ENCODE measurements at regions not wholly inside any gene's neighbourhood (a gene's known extent, or its start where the extent isn't known, plus 50 kb on each side); places are given as distances from the start of the nearest gene placed in this dataset.

DNA sequence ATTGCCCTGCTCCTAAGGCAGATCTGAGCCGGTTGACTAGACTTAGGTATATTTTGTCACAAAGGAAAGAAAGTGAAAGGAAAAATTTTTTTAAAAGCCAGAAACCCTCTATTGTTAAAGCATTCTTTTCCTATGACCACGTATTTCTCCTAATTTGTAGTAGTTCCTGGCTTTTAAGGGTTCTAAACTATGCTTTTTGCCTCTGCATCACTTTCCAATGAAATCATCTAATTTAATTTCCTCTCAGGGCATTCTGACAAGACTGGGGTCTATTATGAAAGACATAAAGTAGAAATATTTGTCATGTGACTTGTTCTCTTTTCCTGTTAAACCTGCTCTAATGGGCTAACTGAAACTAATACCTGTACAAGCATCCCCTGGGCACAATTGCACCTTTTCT, 233.0 kb upstream of the PRR20A start:
- TF ChIP-seq, protein P1, sequence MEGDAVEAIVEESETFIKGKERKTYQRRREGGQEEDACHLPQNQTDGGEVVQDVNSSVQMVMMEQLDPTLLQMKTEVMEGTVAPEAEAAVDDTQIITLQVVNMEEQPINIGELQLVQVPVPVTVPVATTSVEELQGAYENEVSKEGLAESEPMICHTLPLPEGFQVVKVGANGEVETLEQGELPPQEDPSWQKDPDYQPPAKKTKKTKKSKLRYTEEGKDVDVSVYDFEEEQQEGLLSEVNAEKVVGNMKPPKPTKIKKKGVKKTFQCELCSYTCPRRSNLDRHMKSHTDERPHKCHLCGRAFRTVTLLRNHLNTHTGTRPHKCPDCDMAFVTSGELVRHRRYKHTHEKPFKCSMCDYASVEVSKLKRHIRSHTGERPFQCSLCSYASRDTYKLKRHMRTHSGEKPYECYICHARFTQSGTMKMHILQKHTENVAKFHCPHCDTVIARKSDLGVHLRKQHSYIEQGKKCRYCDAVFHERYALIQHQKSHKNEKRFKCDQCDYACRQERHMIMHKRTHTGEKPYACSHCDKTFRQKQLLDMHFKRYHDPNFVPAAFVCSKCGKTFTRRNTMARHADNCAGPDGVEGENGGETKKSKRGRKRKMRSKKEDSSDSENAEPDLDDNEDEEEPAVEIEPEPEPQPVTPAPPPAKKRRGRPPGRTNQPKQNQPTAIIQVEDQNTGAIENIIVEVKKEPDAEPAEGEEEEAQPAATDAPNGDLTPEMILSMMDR (IDR thresholded peaks at IDR 0.05; ENCODE audit: poor library complexity, severe bottlenecking): no peak
- TF ChIP-seq POLR2AphosphoS5 (IDR thresholded peaks at IDR 0.05) (no peak), EZH2 (IDR thresholded peaks at IDR 0.05; ENCODE audit: borderline replicate concordance, insufficient read depth, low read length, poor library complexity, severe bottlenecking) (no peak), EP300 (conservative IDR thresholded peaks at IDR 0.05; ENCODE audit: poor library complexity, severe bottlenecking) (no peak)
- TF ChIP-seq, protein P2, sequence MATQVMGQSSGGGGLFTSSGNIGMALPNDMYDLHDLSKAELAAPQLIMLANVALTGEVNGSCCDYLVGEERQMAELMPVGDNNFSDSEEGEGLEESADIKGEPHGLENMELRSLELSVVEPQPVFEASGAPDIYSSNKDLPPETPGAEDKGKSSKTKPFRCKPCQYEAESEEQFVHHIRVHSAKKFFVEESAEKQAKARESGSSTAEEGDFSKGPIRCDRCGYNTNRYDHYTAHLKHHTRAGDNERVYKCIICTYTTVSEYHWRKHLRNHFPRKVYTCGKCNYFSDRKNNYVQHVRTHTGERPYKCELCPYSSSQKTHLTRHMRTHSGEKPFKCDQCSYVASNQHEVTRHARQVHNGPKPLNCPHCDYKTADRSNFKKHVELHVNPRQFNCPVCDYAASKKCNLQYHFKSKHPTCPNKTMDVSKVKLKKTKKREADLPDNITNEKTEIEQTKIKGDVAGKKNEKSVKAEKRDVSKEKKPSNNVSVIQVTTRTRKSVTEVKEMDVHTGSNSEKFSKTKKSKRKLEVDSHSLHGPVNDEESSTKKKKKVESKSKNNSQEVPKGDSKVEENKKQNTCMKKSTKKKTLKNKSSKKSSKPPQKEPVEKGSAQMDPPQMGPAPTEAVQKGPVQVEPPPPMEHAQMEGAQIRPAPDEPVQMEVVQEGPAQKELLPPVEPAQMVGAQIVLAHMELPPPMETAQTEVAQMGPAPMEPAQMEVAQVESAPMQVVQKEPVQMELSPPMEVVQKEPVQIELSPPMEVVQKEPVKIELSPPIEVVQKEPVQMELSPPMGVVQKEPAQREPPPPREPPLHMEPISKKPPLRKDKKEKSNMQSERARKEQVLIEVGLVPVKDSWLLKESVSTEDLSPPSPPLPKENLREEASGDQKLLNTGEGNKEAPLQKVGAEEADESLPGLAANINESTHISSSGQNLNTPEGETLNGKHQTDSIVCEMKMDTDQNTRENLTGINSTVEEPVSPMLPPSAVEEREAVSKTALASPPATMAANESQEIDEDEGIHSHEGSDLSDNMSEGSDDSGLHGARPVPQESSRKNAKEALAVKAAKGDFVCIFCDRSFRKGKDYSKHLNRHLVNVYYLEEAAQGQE (IDR thresholded peaks at IDR 0.05; ENCODE audit: borderline replicate concordance): no peak
